Breast epithelium (tissue), 3 donors: ENCODE measurements at regions not wholly inside any gene's neighbourhood (a gene's known extent, or its start where the extent isn't known, plus 50 kb on each side); places are given as distances from the start of the nearest gene placed in this dataset.

Experiments
- POLR2A ChIP-seq: fragments of 450-650 bp; IDR thresholded peaks from one replicate; pipeline ENCODE4 v1.6.1; 2016; ENCODE audit warnings: antibody characterized with exemption, mild to moderate bottlenecking, moderate library complexity
- POLR2AphosphoS5 ChIP-seq, 3 donors: sonication (generic); formaldehyde crosslinking; IDR thresholded peaks; one replicate each; pipeline ENCODE4 v1.6.1; 2017; ENCODE audit warnings: antibody characterized with exemption in 3 of 3
- TF ChIP-seq, protein P1 (sequence below), 3 donors: fragments of 450-650 bp; IDR thresholded peaks; one replicate each; pipeline ENCODE4 v1.5.1; 2016 to 2017; ENCODE audit warnings: antibody characterized with exemption in 3 of 3, mild to moderate bottlenecking in 3 of 3, moderate library complexity in 3 of 3

DNA sequence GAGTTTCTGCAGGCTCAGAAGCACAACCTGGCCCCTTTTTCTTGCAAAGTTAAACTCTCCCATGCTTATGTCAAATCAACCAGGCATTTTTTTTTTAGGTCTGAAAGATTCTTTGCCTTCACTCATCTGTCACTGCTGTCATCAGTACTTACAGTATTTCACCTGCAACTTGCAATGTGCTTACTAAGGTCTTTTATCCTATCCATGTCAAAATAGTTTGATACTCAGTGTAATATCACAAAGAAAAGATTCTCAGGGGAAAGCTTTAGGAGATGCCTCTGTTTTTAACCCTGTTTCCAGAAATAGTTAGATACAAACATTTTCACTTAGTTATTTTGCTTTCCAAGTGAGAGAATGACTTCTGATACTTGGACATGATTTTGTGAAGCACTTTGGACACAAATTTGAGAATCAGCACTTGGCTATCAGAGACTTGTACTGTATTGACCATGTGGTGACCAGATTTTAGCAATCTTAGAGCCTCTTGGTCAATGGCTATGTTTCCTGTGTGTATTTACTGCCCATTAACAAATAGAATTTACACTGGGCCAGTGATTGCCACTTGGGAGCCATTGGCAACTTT is 428.2 kb downstream of the IRX1 start:
- TF ChIP-seq, protein P1, sequence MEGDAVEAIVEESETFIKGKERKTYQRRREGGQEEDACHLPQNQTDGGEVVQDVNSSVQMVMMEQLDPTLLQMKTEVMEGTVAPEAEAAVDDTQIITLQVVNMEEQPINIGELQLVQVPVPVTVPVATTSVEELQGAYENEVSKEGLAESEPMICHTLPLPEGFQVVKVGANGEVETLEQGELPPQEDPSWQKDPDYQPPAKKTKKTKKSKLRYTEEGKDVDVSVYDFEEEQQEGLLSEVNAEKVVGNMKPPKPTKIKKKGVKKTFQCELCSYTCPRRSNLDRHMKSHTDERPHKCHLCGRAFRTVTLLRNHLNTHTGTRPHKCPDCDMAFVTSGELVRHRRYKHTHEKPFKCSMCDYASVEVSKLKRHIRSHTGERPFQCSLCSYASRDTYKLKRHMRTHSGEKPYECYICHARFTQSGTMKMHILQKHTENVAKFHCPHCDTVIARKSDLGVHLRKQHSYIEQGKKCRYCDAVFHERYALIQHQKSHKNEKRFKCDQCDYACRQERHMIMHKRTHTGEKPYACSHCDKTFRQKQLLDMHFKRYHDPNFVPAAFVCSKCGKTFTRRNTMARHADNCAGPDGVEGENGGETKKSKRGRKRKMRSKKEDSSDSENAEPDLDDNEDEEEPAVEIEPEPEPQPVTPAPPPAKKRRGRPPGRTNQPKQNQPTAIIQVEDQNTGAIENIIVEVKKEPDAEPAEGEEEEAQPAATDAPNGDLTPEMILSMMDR (IDR thresholded peaks at IDR 0.05): no peak
- TF ChIP-seq POLR2A: no peak
- no peak for TF ChIP-seq POLR2AphosphoS5 (IDR thresholded peaks at IDR 0.05)
